ENCODE measurements at regions not wholly inside any gene's neighbourhood (a gene's known extent, or its start where the extent isn't known, plus 50 kb on each side); places are given as distances from the start of the nearest gene placed in this dataset.

- H3K27ac ChIP-seq, result no peak overlapping the region
- no peak overlapping the region for H3K4me3 ChIP-seq
- TF ChIP-seq CTCF (IDR thresholded peaks at IDR 0.05), result no peak
- DNase-seq (ENCODE audit: low spot score), result no peak
Observed at GRCh38 chr18:25876330-25876948, 214.0 kb downstream of the SS18 start.

GRCh38 chr18:25875551-25876240 is 214.7 kb downstream of the SS18 start:
- no peak for DNase-seq (ENCODE audit: low spot score)
- no peak overlapping the region for H3K27ac ChIP-seq
- no peak overlapping the region for H3K4me3 ChIP-seq
- TF ChIP-seq CTCF (IDR thresholded peaks at IDR 0.05), result no peak

- H3K4me3 ChIP-seq, result no peak overlapping the region
- H3K27ac ChIP-seq, result no peak overlapping the region
- no peak for DNase-seq (ENCODE audit: low spot score)
- TF ChIP-seq CTCF (IDR thresholded peaks at IDR 0.05), result no peak
Observed at GRCh38 chr18:25873833-25874232, 216.6 kb downstream of the SS18 start.

- DNase-seq (ENCODE audit: low spot score), result no peak
- Histone ChIP-seq H3K4me3 (no peak overlapping the region), H3K27ac (no peak overlapping the region)
- TF ChIP-seq CTCF (IDR thresholded peaks at IDR 0.05), result no peak
Observed at GRCh38 chr18:25866331-25866730, 224.1 kb downstream of the SS18 start.

- no peak for DNase-seq (ENCODE audit: low spot score)
- no peak for TF ChIP-seq CTCF (IDR thresholded peaks at IDR 0.05)
- Histone ChIP-seq H3K27ac (no peak overlapping the region), H3K4me3 (no peak overlapping the region)
Observed at GRCh38 chr18:25862881-25863600, 227.4 kb downstream of the SS18 start.

- no peak for DNase-seq (ENCODE audit: low spot score)
- no peak overlapping the region for H3K4me3 ChIP-seq
- H3K27ac ChIP-seq, result no peak overlapping the region
- TF ChIP-seq CTCF (IDR thresholded peaks at IDR 0.05), result no peak
Observed at GRCh38 chr18:25853691-25854433, 236.6 kb downstream of the SS18 start.
